Sigmoid colon (tissue), 3 donors: ENCODE measurements at regions not wholly inside any gene's neighbourhood (a gene's known extent, or its start where the extent isn't known, plus 50 kb on each side); places are given as distances from the start of the nearest gene placed in this dataset.

ENCODE experiments used
- CTCF ChIP-seq, 4 experiments: fragments of 450-650 bp in 3 of 4; fragments of 200-600 bp in 1 of 4; IDR thresholded peaks; one replicate each; pipeline ENCODE4 v1.5.1; 2016 to 2019; ENCODE audit warnings: antibody characterized with exemption in 4 of 4, mild to moderate bottlenecking in 3 of 4, moderate library complexity in 2 of 4
- POLR2A ChIP-seq, 2 donors: fragments of 450-650 bp; IDR thresholded peaks; one replicate each; pipeline ENCODE4 v1.6.1; 2016; ENCODE audit warnings: antibody characterized with exemption in 2 of 2, mild to moderate bottlenecking in 2 of 2, moderate library complexity in 2 of 2

GRCh38 chr5:167594061-167594435 lies 697.4 kb upstream of the WWC1 start:
- no peak for TF ChIP-seq CTCF (IDR thresholded peaks at IDR 0.05)
- no peak for TF ChIP-seq POLR2A (IDR thresholded peaks at IDR 0.05)
